Endothelial cell of umbilical vein (primary cell): ENCODE measurements at regions not wholly inside any gene's neighbourhood (a gene's known extent, or its start where the extent isn't known, plus 50 kb on each side); places are given as distances from the start of the nearest gene placed in this dataset.

Experiments used
- BruUV-seq: library from RNA; stranded (reverse); fragments of 400-500 nt; replicated peaks from 2 replicates; lab custom pipeline; 2021; lab: Mats Ljungman, UMichigan
- CTCF ChIA-PET: fragments of 300-600, 350-600 bp; sonication (Branson Sonifier 250); formaldehyde crosslinking; loops from one replicate; lab custom pipeline; 2021; ENCODE audit warnings: antibody characterized with exemption, inconsistent platforms; lab: Charles Lee
- POLR2A ChIA-PET: fragments of 300-600, 350-600 bp; sonication (Branson Sonifier 250); formaldehyde crosslinking; loops from one replicate; lab custom pipeline; 2021; ENCODE audit warnings: antibody characterized with exemption, inconsistent platforms; lab: Charles Lee
- DNase-seq: peaks from one replicate; pipeline ENCODE4 v3.0.0-alpha.2; 2011; ENCODE audit warnings: low read depth, low spot score
- FAIRE-seq: peaks from 2 replicates; lab custom pipeline; 2011; peaks lifted over from hg19 to GRCh38; lab: Jason Lieb, UNC
- H2AFZ ChIP-seq: 2 replicates; pipeline ENCODE4 v1.6.0; 2012; ENCODE audit warnings: low read depth, low read length, control low read depth, inconsistent platforms
- H3K27ac ChIP-seq: 2 replicates; pipeline ENCODE4 v1.5.1; 2011; ENCODE audit warnings: low read depth, mild to moderate bottlenecking, control low read depth, low read length, moderate library complexity; ENCODE audit not compliant: insufficient read depth
- H3K27me3 ChIP-seq, 2 experiments: 2 replicates each; pipeline versions ENCODE4 v1.6.0 to v1.6.1; 2011; ENCODE audit warnings: low read length in 2 of 2, mixed read lengths in 1 of 2; ENCODE audit not compliant: control insufficient read depth in 2 of 2, insufficient read depth in 2 of 2
- H3K36me3 ChIP-seq, 2 experiments: 2 replicates in 1 of 2; 3 replicates in 1 of 2; pipeline ENCODE4 v1.5.1; 2011; ENCODE audit warnings: low read length in 2 of 2, mild to moderate bottlenecking in 1 of 2, moderate library complexity in 1 of 2; ENCODE audit not compliant: control insufficient read depth in 2 of 2, insufficient read depth in 2 of 2; ENCODE audit errors: extremely low read depth in 1 of 2
- H3K4me1 ChIP-seq: 3 replicates; pipeline ENCODE4 v1.5.1; 2011; ENCODE audit warnings: mild to moderate bottlenecking, low read length; ENCODE audit not compliant: control insufficient read depth, insufficient read depth; ENCODE audit errors: extremely low read depth
- H3K4me2 ChIP-seq: 2 replicates; pipeline ENCODE4 v1.6.1; 2011; ENCODE audit warnings: low read length, control low read depth, mixed read lengths; ENCODE audit not compliant: insufficient read depth
- H3K4me3 ChIP-seq, 3 experiments: fragments of 200-600 bp in 1 of 3; sonication (generic), shearing (Covaris generic) in 1 of 3; replicated peaks in 1 of 3; 2 replicates each; pipeline ENCODE4 v1.5.1; 2011 to 2016; ENCODE audit warnings: control low read depth in 3 of 3, low read length in 3 of 3, mild to moderate bottlenecking in 2 of 3, inconsistent platforms in 1 of 3, low read depth in 1 of 3, moderate library complexity in 1 of 3; ENCODE audit not compliant: insufficient read depth in 1 of 3
- H3K79me2 ChIP-seq: 2 replicates; pipeline ENCODE4 v1.6.0; 2012; ENCODE audit warnings: low read length, inconsistent platforms; ENCODE audit not compliant: control insufficient read depth, insufficient read depth
- H3K9ac ChIP-seq: replicated peaks from 2 replicates; pipeline ENCODE3; 2011; ENCODE audit warnings: low read length, control low read depth; ENCODE audit not compliant: insufficient read depth; ENCODE audit errors: extremely low read depth
- H3K9me1 ChIP-seq: replicated peaks from 3 replicates; pipeline ENCODE4 v1.6.0; 2011; ENCODE audit warnings: mild to moderate bottlenecking, low read length; ENCODE audit not compliant: control insufficient read depth, insufficient read depth; ENCODE audit errors: extremely low read depth
- H3K9me3 ChIP-seq: replicated peaks from 2 replicates; pipeline ENCODE4 v1.5.1; 2012; ENCODE audit warnings: low read length, inconsistent platforms; ENCODE audit not compliant: control insufficient read depth, insufficient read depth
- H4K20me1 ChIP-seq: replicated peaks from 2 replicates; pipeline ENCODE3; 2011; ENCODE audit warnings: mild to moderate bottlenecking, low read length; ENCODE audit not compliant: control insufficient read depth, insufficient read depth; ENCODE audit errors: extremely low read depth
- CTCF ChIP-seq, 2 donors: IDR thresholded peaks; 1 replicate in 1 of 2; 2 replicates in 1 of 2; pipeline ENCODE4 v1.5.1; 2011; ENCODE audit warnings: low read length in 2 of 2, mild to moderate bottlenecking in 2 of 2, moderate library complexity in 2 of 2, control low read depth in 1 of 2, inconsistent platforms in 1 of 2, low read depth in 1 of 2; ENCODE audit not compliant: insufficient read depth in 1 of 2; ENCODE audit errors: extremely low read depth in 1 of 2
- EZH2 ChIP-seq: IDR thresholded peaks from 2 replicates; pipeline ENCODE4 v1.6.1; 2012; ENCODE audit warnings: borderline replicate concordance, low read depth, mild to moderate bottlenecking, moderate library complexity, low read length, inconsistent platforms; ENCODE audit not compliant: severe bottlenecking
- FOS ChIP-seq: IDR thresholded peaks from 2 replicates; pipeline ENCODE4 v1.6.1; 2011; ENCODE audit warnings: mild to moderate bottlenecking, low read length, moderate library complexity, borderline replicate concordance; ENCODE audit not compliant: insufficient read depth
- GATA2 ChIP-seq: IDR thresholded peaks from 2 replicates; pipeline ENCODE4 v1.7.0; 2011; ENCODE audit warnings: low read depth, mild to moderate bottlenecking, moderate library complexity, mixed read lengths, low read length; ENCODE audit not compliant: insufficient read length, insufficient read depth
- JUN ChIP-seq: IDR thresholded peaks from 2 replicates; pipeline ENCODE4 v1.6.1; 2011; ENCODE audit warnings: borderline replicate concordance, low read depth; ENCODE audit not compliant: insufficient read length, insufficient read depth
- MAX ChIP-seq: IDR thresholded peaks from 2 replicates; pipeline ENCODE4 v1.6.1; 2011; ENCODE audit not compliant: insufficient read depth, insufficient read length
- MYC ChIP-seq: IDR thresholded peaks from one replicate; pipeline ENCODE4 v1.6.1; 2011; ENCODE audit warnings: mild to moderate bottlenecking, low read depth, low read length
- POLR2A ChIP-seq: IDR thresholded peaks from 2 replicates; pipeline ENCODE4 v1.6.1; 2012; ENCODE audit warnings: low read depth, mild to moderate bottlenecking, control low read depth, low read length
- POLR2AphosphoS5 ChIP-seq: IDR thresholded peaks from 2 replicates; pipeline ENCODE4 v1.6.1; 2012; ENCODE audit warnings: low read depth, mild to moderate bottlenecking, control low read depth, low read length, moderate library complexity; ENCODE audit not compliant: insufficient read depth
- dilution Hi-C: fragments of 300-500 bp; cut with MboI; formaldehyde crosslinking; loops from one replicate; pipeline ENCODE4 v1.15.0; 2019; ENCODE audit warnings: low sequenced_read_pairs; ENCODE audit not compliant: extremely low pct_ligation_motif_present
- intact Hi-C: fragments of 100-400 bp; cut with micrococcal nuclease; formaldehyde crosslinking; loops from one replicate; pipeline ENCODE4 v1.10.0; 2022

GRCh38 chr19:30778061-30778460 lies 405.9 kb downstream of the ZNF536 start:
- Histone ChIP-seq H3K4me2 (no peak overlapping the region), H3K4me1 (no peaks in the 10 kb centered on the region), H3K27me3 (no peaks in the 10 kb centered on the region), H4K20me1 (no peaks in the 10 kb centered on the region), H3K79me2 (no peaks in the 10 kb centered on the region), H3K9me1 (no peaks in the 10 kb centered on the region), H3K9ac (no peak overlapping the region), H2AFZ (no peak overlapping the region), H3K9me3 (peaks cover 6% of the 10 kb centered on the region), H3K27ac (no peak overlapping the region), H3K36me3 (no peaks in the 10 kb centered on the region), H3K4me3 (no peak overlapping the region)
- DNase-seq (no peak), FAIRE-seq (no peak)
- no TSS peak for BruUV-seq
- dilution Hi-C loops, result no loop called here
- TF ChIP-seq GATA2, result no peak
- TF ChIP-seq MAX, result no peak
- TF ChIP-seq POLR2A, result no peak
- TF ChIP-seq MYC, result no peak
- no peak for TF ChIP-seq CTCF (IDR thresholded peaks at IDR 0.05; ENCODE audit: extremely low read depth in 1 of 2, insufficient read depth in 1 of 2, low read depth in 1 of 2, low read length in 2 of 2)
- TF ChIP-seq JUN, result no peak
- TF ChIP-seq POLR2AphosphoS5, result no peak
- TF ChIP-seq EZH2, result no peak
- TF ChIP-seq FOS, result no peak
- intact Hi-C loops, result no loop called here
- POLR2A ChIA-PET, result no interaction called here
- CTCF ChIA-PET, result no interaction called here
